ENCODE measurements at regions not wholly inside any gene's neighbourhood (a gene's known extent, or its start where the extent isn't known, plus 50 kb on each side); places are given as distances from the start of the nearest gene placed in this dataset.
"Not testable (repeated sequence)": the region's sequence is repeated elsewhere in the genome, so short reads cannot be mapped to it uniquely, and the experiment has no call there.

DNA sequence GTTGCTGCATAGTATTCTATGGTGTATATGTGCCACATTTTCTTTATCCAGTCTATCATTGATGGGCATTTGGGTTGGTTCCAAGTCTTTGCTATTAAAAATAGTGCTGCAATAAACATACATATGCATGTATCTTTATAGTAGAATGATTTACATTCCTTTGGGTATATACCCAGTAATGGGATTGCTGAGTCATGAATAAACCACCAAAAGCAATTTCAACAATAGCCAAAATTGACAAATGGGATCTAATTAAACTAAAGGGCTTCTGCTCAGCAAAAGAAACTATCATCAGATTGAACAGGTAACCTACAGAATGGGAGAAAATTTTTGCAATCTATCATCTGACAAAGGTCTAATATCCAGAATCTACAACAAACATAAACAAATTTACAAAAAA lies 101.4 kb upstream of the FAM47B start:
- TF ChIP-seq CTCF (conservative IDR thresholded peaks at IDR 0.05 in 1 of 2, IDR thresholded peaks at IDR 0.05 in 1 of 2; ENCODE audit: low read depth in 1 of 2, low read length in 2 of 2); EZH2 (IDR thresholded peaks at IDR 0.05; ENCODE audit: low read length, missing control alignments): not testable (repeated sequence)
